ENCODE measurements at regions not wholly inside any gene's neighbourhood (a gene's known extent, or its start where the extent isn't known, plus 50 kb on each side); places are given as distances from the start of the nearest gene placed in this dataset.

- no peak overlapping the region for H3K9ac ChIP-seq (ENCODE audit: low read depth in 1 of 2, low read length in 2 of 2)
- H3K4me3 ChIP-seq (ENCODE audit: low read depth in 1 of 3, low read length in 3 of 3), result no peak overlapping the region
- TF ChIP-seq TAF1 (conservative IDR thresholded peaks at IDR 0.05) (no peak), REST (IDR thresholded peaks at IDR 0.05) (no peak), YY1 (IDR thresholded peaks at IDR 0.05) (no peak), HNF4G (IDR thresholded peaks at IDR 0.05) (no peak)
- no peaks in the 10 kb centered on the region for H3K36me3 ChIP-seq (ENCODE audit: control insufficient read depth in 4 of 4, insufficient read depth in 3 of 4, low read depth in 1 of 4, low read length in 3 of 4)
- no peaks in the 10 kb centered on the region for H3K27me3 ChIP-seq (ENCODE audit: control insufficient read depth in 4 of 4, insufficient read depth in 4 of 4, low read length in 3 of 4)
- DNase-seq (ENCODE audit: low spot score), result no peak
- no peaks in the 10 kb centered on the region for H3K4me1 ChIP-seq (ENCODE audit: control insufficient read depth in 4 of 4, insufficient read depth in 4 of 4, low read length in 3 of 4)
- H3K27ac ChIP-seq (ENCODE audit: low read depth in 1 of 2, low read length in 2 of 2), result no peak overlapping the region
- WGBS, result 97% methylated on average over 2 of the region's 2 CpGs
- H3K9me3 ChIP-seq (ENCODE audit: control insufficient read depth in 4 of 4, low read length in 3 of 4), result no peaks in the 10 kb centered on the region
Observed at GRCh38 chr5:32499261-32499660, 54.7 kb upstream of the ZFR start.

DNA sequence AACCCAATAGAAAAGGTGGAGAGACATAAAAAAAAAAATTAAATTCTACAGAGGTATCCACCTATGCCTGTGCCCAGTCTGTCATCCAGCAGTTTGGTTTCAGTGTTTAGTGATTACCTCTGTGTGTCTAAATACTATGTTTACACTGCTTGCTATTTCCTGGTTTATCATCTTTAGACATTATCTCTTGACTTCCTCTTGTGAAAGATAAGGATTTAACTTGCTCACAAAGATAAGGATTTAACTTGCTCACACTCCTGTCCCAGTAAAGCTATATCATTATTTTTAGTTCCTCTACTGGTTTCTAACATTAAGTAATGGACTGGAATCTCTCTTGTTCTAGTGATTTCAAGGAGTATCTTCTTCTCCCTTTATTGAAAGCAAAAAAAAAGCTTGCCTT lies 53.9 kb upstream of the ZFR start:
- TF ChIP-seq CTCF (IDR thresholded peaks at IDR 0.05; ENCODE audit: low read depth, low read length, missing input control) (no peak), SP1 (IDR thresholded peaks at IDR 0.05) (no peak), JUND (IDR thresholded peaks at IDR 0.05) (no peak), HNF4G (IDR thresholded peaks at IDR 0.05) (no peak), FOXA2 (IDR thresholded peaks at IDR 0.05) (no peak), RAD21 (IDR thresholded peaks at IDR 0.05) (no peak), RXRA (IDR thresholded peaks at IDR 0.05) (no peak)
- Histone ChIP-seq H3K36me3 (ENCODE audit: control insufficient read depth in 4 of 4, insufficient read depth in 3 of 4, low read depth in 1 of 4, low read length in 3 of 4) (no peaks in the 10 kb centered on the region), H3K9me3 (ENCODE audit: control insufficient read depth in 4 of 4, low read length in 3 of 4) (no peaks in the 10 kb centered on the region), H3K27ac (ENCODE audit: low read depth in 1 of 2, low read length in 2 of 2) (no peak overlapping the region), H3K4me3 (ENCODE audit: low read depth in 1 of 3, low read length in 3 of 3) (no peak overlapping the region), H3K27me3 (ENCODE audit: control insufficient read depth in 4 of 4, insufficient read depth in 4 of 4, low read length in 3 of 4) (no peaks in the 10 kb centered on the region), H3K9ac (ENCODE audit: low read depth in 1 of 2, low read length in 2 of 2) (no peak overlapping the region), H3K4me1 (ENCODE audit: control insufficient read depth in 4 of 4, insufficient read depth in 4 of 4, low read length in 3 of 4) (no peaks in the 10 kb centered on the region)
- DNase-seq (ENCODE audit: low spot score), result no peak

GRCh38 chr5:32496104-32496503 lies 51.6 kb upstream of the ZFR start:
- no peak overlapping the region for H3K27ac ChIP-seq (ENCODE audit: low read depth in 1 of 2, low read length in 2 of 2)
- 83% methylated on average over 5 of the region's 5 CpGs for WGBS
- no peaks in the 10 kb centered on the region for H3K27me3 ChIP-seq (ENCODE audit: control insufficient read depth in 4 of 4, insufficient read depth in 4 of 4, low read length in 3 of 4)
- DNase-seq (ENCODE audit: low spot score), result no peak
- H3K36me3 ChIP-seq (ENCODE audit: control insufficient read depth in 4 of 4, insufficient read depth in 3 of 4, low read depth in 1 of 4, low read length in 3 of 4), result no peaks in the 10 kb centered on the region
- H3K4me1 ChIP-seq (ENCODE audit: control insufficient read depth in 4 of 4, insufficient read depth in 4 of 4, low read length in 3 of 4), result no peaks in the 10 kb centered on the region
- no peaks in the 10 kb centered on the region for H3K9me3 ChIP-seq (ENCODE audit: control insufficient read depth in 4 of 4, low read length in 3 of 4)
- H3K4me3 ChIP-seq (ENCODE audit: low read depth in 1 of 3, low read length in 3 of 3), result no peak overlapping the region
- no peak overlapping the region for H3K9ac ChIP-seq (ENCODE audit: low read depth in 1 of 2, low read length in 2 of 2)
- no peak for TF ChIP-seq EGR1 (IDR thresholded peaks at IDR 0.05; ENCODE audit: low read depth in 2 of 2)
- TF ChIP-seq RAD21 (IDR thresholded peaks at IDR 0.05), result no peak
- no peak for TF ChIP-seq TAF1 (conservative IDR thresholded peaks at IDR 0.05)
- TF ChIP-seq JUND (IDR thresholded peaks at IDR 0.05), result no peak
- TF ChIP-seq YY1 (IDR thresholded peaks at IDR 0.05), result no peak
- no peak for TF ChIP-seq FOXA1 (IDR thresholded peaks at IDR 0.05)
- TF ChIP-seq, protein P1, sequence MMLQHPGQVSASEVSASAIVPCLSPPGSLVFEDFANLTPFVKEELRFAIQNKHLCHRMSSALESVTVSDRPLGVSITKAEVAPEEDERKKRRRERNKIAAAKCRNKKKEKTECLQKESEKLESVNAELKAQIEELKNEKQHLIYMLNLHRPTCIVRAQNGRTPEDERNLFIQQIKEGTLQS (IDR thresholded peaks at IDR 0.05), result no peak
- no peak for TF ChIP-seq CTCF (IDR thresholded peaks at IDR 0.05; ENCODE audit: low read depth, low read length, missing input control)
- TF ChIP-seq NR2F2 (IDR thresholded peaks at IDR 0.05), result no peak

Measured in liver (tissue), 8 donors.